ENCODE measurements at regions not wholly inside any gene's neighbourhood (a gene's known extent, or its start where the extent isn't known, plus 50 kb on each side); places are given as distances from the start of the nearest gene placed in this dataset.

GRCh38 chr14:101184104-101184455 lies 280.6 kb upstream of the RTL1 start:
- TF ChIP-seq CTCF (conservative IDR thresholded peaks at IDR 0.05; ENCODE audit: low read depth in 2 of 2) (no peak), POLR2AphosphoS5 (IDR thresholded peaks at IDR 0.05; ENCODE audit: low read depth) (no peak), EZH2phosphoT487 (IDR thresholded peaks at IDR 0.05; ENCODE audit: unreplicated experiment) (no peak), REST (IDR thresholded peaks at IDR 0.05; ENCODE audit: unreplicated experiment) (no peak), EZH2 (IDR thresholded peaks at IDR 0.05; ENCODE audit: low read depth, unreplicated experiment) (no peak), STAT1 (IDR thresholded peaks at IDR 0.05; ENCODE audit: unreplicated experiment) (no peak)
